Fibroblast of lung (primary cell): ENCODE measurements at regions not wholly inside any gene's neighbourhood (a gene's known extent, or its start where the extent isn't known, plus 50 kb on each side); places are given as distances from the start of the nearest gene placed in this dataset.

Source experiments
- DNase-seq, 2 donors: peaks; one replicate each; pipeline versions ENCODE4 v3.0.0 to v3.0.0-alpha.2; 2010; ENCODE audit warnings: low read depth in 2 of 2
- H2AFZ ChIP-seq: 2 replicates; pipeline ENCODE4 v1.5.1; 2012; ENCODE audit warnings: low read length, control low read depth, inconsistent platforms
- H3K27ac ChIP-seq: 2 replicates; pipeline ENCODE4 v1.5.1; 2011; ENCODE audit warnings: low read length, control low read depth; ENCODE audit not compliant: insufficient read depth
- H3K27me3 ChIP-seq: 2 replicates; pipeline ENCODE4 v1.5.1; 2011; ENCODE audit warnings: mild to moderate bottlenecking, low read length; ENCODE audit not compliant: control insufficient read depth, insufficient read depth
- H3K36me3 ChIP-seq: 2 replicates; pipeline ENCODE4 v1.5.1; 2011; ENCODE audit warnings: low read length; ENCODE audit not compliant: control insufficient read depth, insufficient read depth
- H3K4me1 ChIP-seq: 2 replicates; pipeline ENCODE4 v1.5.1; 2011; ENCODE audit warnings: low read length; ENCODE audit not compliant: control insufficient read depth, insufficient read depth; ENCODE audit errors: extremely low read depth
- H3K4me2 ChIP-seq: 2 replicates; pipeline ENCODE4 v1.5.1; 2011; ENCODE audit warnings: low read length, control low read depth; ENCODE audit not compliant: insufficient read depth; ENCODE audit errors: extremely low read depth
- H3K4me3 ChIP-seq, 4 experiments: fragments of 200-600 bp in 1 of 4; sonication (generic) in 1 of 4; replicated peaks in 1 of 4; 2 replicates each; pipeline ENCODE4 v1.5.1; 2011 to 2016; ENCODE audit warnings: low read length in 4 of 4, low read depth in 3 of 4, mild to moderate bottlenecking in 3 of 4, control low read depth in 2 of 4, inconsistent platforms in 1 of 4, mixed read lengths in 1 of 4; ENCODE audit not compliant: insufficient read depth in 1 of 4; ENCODE audit errors: control extremely low read depth in 1 of 4
- H3K79me2 ChIP-seq: 2 replicates; pipeline ENCODE4 v1.5.1; 2012; ENCODE audit warnings: mild to moderate bottlenecking, low read length, inconsistent platforms; ENCODE audit not compliant: control insufficient read depth, insufficient read depth
- H3K9ac ChIP-seq: 2 replicates; pipeline ENCODE4 v1.5.1; 2011; ENCODE audit warnings: mild to moderate bottlenecking, low read length, control low read depth; ENCODE audit not compliant: insufficient read depth
- H3K9me3 ChIP-seq: 2 replicates; pipeline ENCODE4 v1.5.1; 2012; ENCODE audit warnings: low read depth, low read length; ENCODE audit not compliant: control insufficient read depth, insufficient read depth
- H4K20me1 ChIP-seq: 2 replicates; pipeline ENCODE4 v1.5.1; 2011; ENCODE audit warnings: low read length; ENCODE audit not compliant: control insufficient read depth, insufficient read depth; ENCODE audit errors: extremely low read depth
- EZH2 ChIP-seq: IDR thresholded peaks from 2 replicates; pipeline ENCODE4 v1.5.1; 2012; ENCODE audit warnings: low read length, control low read depth, mild to moderate bottlenecking; ENCODE audit errors: missing control alignments
- TF ChIP-seq, protein P1 (sequence below), 2 donors: IDR thresholded peaks in 1 of 2; conservative IDR thresholded peaks in 1 of 2; 1 replicate in 1 of 2; 2 replicates in 1 of 2; pipeline ENCODE4 v1.5.1; 2011 to 2012; ENCODE audit warnings: low read length in 2 of 2, control low read depth in 1 of 2, inconsistent platforms in 1 of 2, low read depth in 1 of 2, mild to moderate bottlenecking in 1 of 2

DNA sequence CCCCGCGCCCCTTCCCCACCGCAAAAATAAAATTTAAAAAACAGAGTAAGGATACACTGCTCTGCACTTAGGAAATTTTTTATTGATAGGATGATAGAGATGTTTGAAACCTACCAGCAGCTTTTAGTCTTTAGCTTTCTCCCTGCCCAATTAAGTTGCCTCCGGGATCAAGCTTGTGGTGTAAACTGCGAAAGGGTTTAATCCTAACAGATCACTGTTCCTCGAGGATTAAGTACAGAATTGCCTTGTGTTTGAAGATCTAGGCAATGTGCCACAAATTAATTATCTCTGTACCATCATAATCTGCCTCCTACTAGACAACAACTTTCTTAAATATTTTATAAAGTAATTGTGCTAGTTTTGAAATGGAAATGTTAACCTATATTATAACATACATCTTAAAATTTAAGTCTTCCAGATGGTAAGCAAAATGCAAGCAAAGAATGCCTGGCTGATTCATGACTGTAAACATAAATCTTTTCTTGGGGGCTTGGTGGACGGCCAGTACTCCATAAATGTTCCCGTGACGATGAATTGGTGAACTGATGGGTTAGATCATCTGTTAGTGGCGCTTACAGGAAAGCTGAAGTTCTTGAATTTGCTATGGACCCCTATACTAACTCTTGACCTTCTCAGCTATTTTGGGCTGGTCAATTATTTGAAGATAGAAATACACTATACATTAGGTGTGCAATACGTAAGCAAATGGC is 58.0 kb upstream of the ARHGAP18 start:
- Histone ChIP-seq H2AFZ (peak overlapping the region; percentile 66), H3K4me1 (peaks cover 2% of the 10 kb centered on the region), H3K9ac (no peak overlapping the region), H3K4me3 (peak overlapping the region; percentile 39 to 65 (median 57)), H4K20me1 (no peaks in the 10 kb centered on the region), H3K27me3 (no peaks in the 10 kb centered on the region), H3K27ac (peak overlapping the region; percentile 1), H3K36me3 (no peaks in the 10 kb centered on the region), H3K9me3 (no peaks in the 10 kb centered on the region), H3K4me2 (peak overlapping the region; percentile 88), H3K79me2 (no peaks in the 10 kb centered on the region)
- peak in 1 of 2 donors; percentile 42 for DNase-seq
- TF ChIP-seq, protein P1, sequence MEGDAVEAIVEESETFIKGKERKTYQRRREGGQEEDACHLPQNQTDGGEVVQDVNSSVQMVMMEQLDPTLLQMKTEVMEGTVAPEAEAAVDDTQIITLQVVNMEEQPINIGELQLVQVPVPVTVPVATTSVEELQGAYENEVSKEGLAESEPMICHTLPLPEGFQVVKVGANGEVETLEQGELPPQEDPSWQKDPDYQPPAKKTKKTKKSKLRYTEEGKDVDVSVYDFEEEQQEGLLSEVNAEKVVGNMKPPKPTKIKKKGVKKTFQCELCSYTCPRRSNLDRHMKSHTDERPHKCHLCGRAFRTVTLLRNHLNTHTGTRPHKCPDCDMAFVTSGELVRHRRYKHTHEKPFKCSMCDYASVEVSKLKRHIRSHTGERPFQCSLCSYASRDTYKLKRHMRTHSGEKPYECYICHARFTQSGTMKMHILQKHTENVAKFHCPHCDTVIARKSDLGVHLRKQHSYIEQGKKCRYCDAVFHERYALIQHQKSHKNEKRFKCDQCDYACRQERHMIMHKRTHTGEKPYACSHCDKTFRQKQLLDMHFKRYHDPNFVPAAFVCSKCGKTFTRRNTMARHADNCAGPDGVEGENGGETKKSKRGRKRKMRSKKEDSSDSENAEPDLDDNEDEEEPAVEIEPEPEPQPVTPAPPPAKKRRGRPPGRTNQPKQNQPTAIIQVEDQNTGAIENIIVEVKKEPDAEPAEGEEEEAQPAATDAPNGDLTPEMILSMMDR (conservative IDR thresholded peaks at IDR 0.05 in 1 of 2, IDR thresholded peaks at IDR 0.05 in 1 of 2; ENCODE audit: low read depth in 1 of 2, low read length in 2 of 2): no peak
- no peak for TF ChIP-seq EZH2

DNA sequence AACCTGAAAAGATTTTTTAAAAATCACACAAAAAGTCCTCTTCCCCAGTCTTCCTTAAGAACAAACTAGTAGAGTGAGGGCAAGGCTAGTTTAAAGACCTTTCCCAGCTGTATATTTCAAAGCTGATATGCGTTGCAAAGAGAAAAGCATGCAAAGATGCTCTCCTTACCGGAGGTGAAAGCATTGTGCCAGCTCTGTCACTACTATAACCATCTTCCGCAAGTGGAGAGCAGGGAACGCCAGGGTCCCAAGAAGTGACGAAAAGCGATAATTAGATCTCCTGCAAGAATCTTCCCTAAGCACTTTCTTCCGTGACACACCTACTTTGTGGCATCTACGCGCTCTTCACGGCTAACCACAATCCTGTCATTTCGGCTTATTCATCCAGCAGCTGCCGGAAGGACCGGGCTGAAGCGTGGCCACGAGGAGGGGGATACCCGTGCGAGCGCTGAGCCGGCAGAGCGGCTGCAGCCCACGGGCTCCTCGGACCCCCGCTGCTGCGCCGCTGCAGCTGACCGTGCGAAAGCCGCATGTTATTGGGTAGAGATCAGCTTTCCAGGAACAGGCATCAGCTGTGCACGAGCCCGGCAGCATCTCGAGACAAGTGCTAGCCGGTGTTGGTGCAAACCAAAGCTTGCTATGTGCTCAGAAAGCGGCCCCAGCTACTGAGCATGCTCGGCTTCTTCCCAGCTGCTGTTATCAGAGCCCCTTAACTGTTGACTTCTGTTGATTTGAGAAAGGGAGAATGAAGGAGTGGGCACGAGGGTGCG is 57.2 kb upstream of the ARHGAP18 start:
- DNase-seq: peak; percentile 64 to 82
- Histone ChIP-seq H3K36me3 (no peaks in the 10 kb centered on the region), H3K27ac (peak overlapping the region; percentile 1), H3K4me1 (peaks cover 2% of the 10 kb centered on the region), H3K27me3 (no peaks in the 10 kb centered on the region), H3K9ac (no peak overlapping the region), H3K79me2 (no peaks in the 10 kb centered on the region), H3K4me2 (peak overlapping the region; percentile 88), H4K20me1 (no peaks in the 10 kb centered on the region), H3K9me3 (no peaks in the 10 kb centered on the region), H2AFZ (peak overlapping the region; percentile 66), H3K4me3 (peak overlapping the region; percentile 39 to 65 (median 57))
- TF ChIP-seq, protein P1 (conservative IDR thresholded peaks at IDR 0.05 in 1 of 2, IDR thresholded peaks at IDR 0.05 in 1 of 2; ENCODE audit: low read depth in 1 of 2, low read length in 2 of 2): no peak
- no peak for TF ChIP-seq EZH2

DNA sequence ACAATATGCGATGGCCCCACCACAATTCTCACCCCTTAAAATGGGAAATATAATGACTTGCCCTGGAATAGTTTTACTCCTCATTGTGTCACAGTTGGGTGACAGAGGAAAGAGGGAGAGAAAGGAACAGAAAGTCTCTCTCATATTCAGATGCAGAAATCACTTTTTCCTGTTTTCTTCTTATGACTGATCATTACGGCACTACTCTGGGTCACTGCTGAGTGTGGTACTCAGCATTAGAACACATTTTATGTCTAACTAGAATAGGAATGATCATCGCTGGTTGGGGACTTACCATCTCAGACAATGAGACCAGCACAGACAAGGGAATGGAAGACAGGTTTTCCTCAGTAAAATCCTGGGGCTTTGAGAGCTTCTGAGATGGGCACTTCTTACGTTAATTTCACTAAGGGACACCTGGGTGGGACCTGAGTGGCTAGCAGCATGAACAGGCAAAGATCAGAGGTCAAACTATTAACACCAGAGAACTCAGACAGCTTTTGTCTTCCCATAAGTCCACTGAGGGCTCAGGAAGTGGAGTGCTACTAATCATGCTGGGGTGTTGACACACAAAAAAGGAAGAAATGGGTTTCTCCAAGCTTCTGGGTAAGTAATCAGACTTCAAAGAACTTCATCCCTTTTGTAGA is 54.9 kb upstream of the ARHGAP18 start:
- H2AFZ ChIP-seq: no peak overlapping the region

More for the DNA sequence above, 54.9 kb upstream of the ARHGAP18 start:
- Histone ChIP-seq H3K79me2 (no peaks in the 10 kb centered on the region), H4K20me1 (no peaks in the 10 kb centered on the region), H3K4me1 (peaks cover 2% of the 10 kb centered on the region), H3K27me3 (no peaks in the 10 kb centered on the region), H3K9ac (no peak overlapping the region), H3K4me2 (no peak overlapping the region), H3K27ac (no peak overlapping the region), H3K36me3 (no peaks in the 10 kb centered on the region), H3K4me3 (no peak overlapping the region), H3K9me3 (no peaks in the 10 kb centered on the region)
- TF ChIP-seq, protein P1 (conservative IDR thresholded peaks at IDR 0.05 in 1 of 2, IDR thresholded peaks at IDR 0.05 in 1 of 2; ENCODE audit: low read depth in 1 of 2, low read length in 2 of 2): no peak
- TF ChIP-seq EZH2: no peak
- no peak for DNase-seq
